T-cell (primary cell): ENCODE measurements at regions not wholly inside any gene's neighbourhood (a gene's known extent, or its start where the extent isn't known, plus 50 kb on each side); places are given as distances from the start of the nearest gene placed in this dataset.

Experiments
- ATAC-seq, 4 experiments: fragments of 200-7000 bp in 3 of 4; fragments of 150-1000 bp in 1 of 4; cut with Tn5 transposase; replicated peaks in 1 of 4; 1 replicate in 3 of 4; 2 replicates in 1 of 4; pipeline ENCODE4 v1.10.0; 2021; ENCODE audit warnings: moderate library complexity in 3 of 4, mild to moderate bottlenecking in 2 of 4, moderate number of reproducible peaks in 1 of 4
- CTCF ChIA-PET, 2 donors: fragments of 300-600 bp; sonication (Branson Sonifier 250); formaldehyde crosslinking; loops; one replicate each; lab custom pipeline; 2022; ENCODE audit warnings: antibody characterized with exemption in 2 of 2; lab: Charles Lee
- POLR2A ChIA-PET, 2 donors: fragments of 300-600 bp; sonication (Branson Sonifier 250); formaldehyde crosslinking; loops; one replicate each; lab custom pipeline; 2022; ENCODE audit warnings: antibody characterized with exemption in 2 of 2; lab: Charles Lee
- DNase-seq, 35 experiments: peaks; one replicate each; pipeline versions ENCODE4 v3.0.0 to v3.0.0-alpha.2; 2013 to 2023
- H3K27ac ChIP-seq: one replicate; pipeline ENCODE4 v1.5.1; 2013; ENCODE audit warnings: low read length
- H3K27me3 ChIP-seq, 2 experiments: replicated peaks in 1 of 2; 1 replicate in 1 of 2; 2 replicates in 1 of 2; pipeline versions ENCODE4 v1.6.1 to v1.7.0; 2013; ENCODE audit warnings: low read length in 1 of 2, mixed read lengths in 1 of 2; ENCODE audit not compliant: control insufficient read depth in 2 of 2, insufficient read depth in 2 of 2; ENCODE audit errors: extremely low read depth in 1 of 2
- H3K36me3 ChIP-seq, 2 donors: 1 replicate in 1 of 2; 2 replicates in 1 of 2; pipeline versions ENCODE4 v1.6.1 to v1.7.0; 2013; ENCODE audit warnings: low read length in 1 of 2; ENCODE audit not compliant: control insufficient read depth in 2 of 2, insufficient read depth in 1 of 2; ENCODE audit errors: extremely low read depth in 1 of 2
- H3K4me1 ChIP-seq, 2 experiments: 1 replicate in 1 of 2; 2 replicates in 1 of 2; pipeline versions ENCODE4 v1.6.1 to v1.7.0; 2013; ENCODE audit warnings: low read length in 2 of 2, mixed read lengths in 1 of 2; ENCODE audit not compliant: insufficient read depth in 2 of 2, control insufficient read depth in 1 of 2; ENCODE audit errors: extremely low read depth in 1 of 2
- H3K4me3 ChIP-seq, 2 donors: 1 replicate in 1 of 2; 2 replicates in 1 of 2; pipeline versions ENCODE4 v1.5.1 to v1.7.0; 2013; ENCODE audit warnings: mild to moderate bottlenecking in 2 of 2, low read length in 1 of 2, moderate library complexity in 1 of 2; ENCODE audit not compliant: control insufficient read depth in 1 of 2; ENCODE audit errors: extremely low read depth in 1 of 2
- H3K9me3 ChIP-seq: 2 replicates; pipeline ENCODE4 v1.7.0; 2013
- H3K27ac Mint-ChIP-seq, 2 donors: one replicate each; pipeline ENCODE4 v1.8.0; 2020 to 2021; ENCODE audit warnings: mild to moderate bottlenecking in 2 of 2, mixed read lengths in 2 of 2
- H3K27me3 Mint-ChIP-seq, 2 donors: one replicate each; pipeline ENCODE4 v1.8.0; 2021 to 2022; ENCODE audit warnings: mixed read lengths in 2 of 2
- H3K36me3 Mint-ChIP-seq: one replicate; pipeline ENCODE4 v1.8.0; 2021; ENCODE audit warnings: mixed read lengths
- H3K4me1 Mint-ChIP-seq, 3 donors: one replicate each; pipeline ENCODE4 v1.8.0; 2020 to 2022; ENCODE audit warnings: mixed read lengths in 3 of 3, mild to moderate bottlenecking in 1 of 3
- H3K4me3 Mint-ChIP-seq, 3 donors: one replicate each; pipeline ENCODE4 v1.8.0; 2020 to 2022; ENCODE audit warnings: mild to moderate bottlenecking in 3 of 3, mixed read lengths in 3 of 3, moderate library complexity in 3 of 3
- H3K9me3 Mint-ChIP-seq, 3 donors: one replicate each; pipeline ENCODE4 v1.8.0; 2020 to 2022; ENCODE audit warnings: mixed read lengths in 3 of 3
- WGBS: methylation state at CpG from one replicate; pipeline ENCODE4 v1.1.5; 2013; ENCODE audit warnings: missing lambda C conversion rate; ENCODE audit not compliant: insufficient coverage; 5-methylcytosine and 5-hydroxymethylcytosine counted together

GRCh38 chr15:61479613-61480012, 250.5 kb upstream of the RORA start:
- H3K36me3 ChIP-seq: no peaks in the 10 kb centered on the region
- peaks cover 0 to 2% of the 10 kb centered on the region in 2 experiments for H3K27me3 ChIP-seq
- no CpG with 5 or more reads among the region's 2 CpGs for WGBS
- H3K9me3 ChIP-seq: no peaks in the 10 kb centered on the region
- DNase-seq (no peak), ATAC-seq (no peak)
- no peaks in the 10 kb centered on the region for H3K36me3 Mint-ChIP-seq
- no peak overlapping the region for H3K27ac Mint-ChIP-seq
- peaks cover 16 to 26% of the 10 kb centered on the region in 2 donors for H3K27me3 Mint-ChIP-seq
- no peak overlapping the region for H3K27ac ChIP-seq
- ChIA-PET CTCF (no interaction called here), POLR2A (no interaction called here)
- H3K4me3 Mint-ChIP-seq: no peak overlapping the region
- H3K9me3 Mint-ChIP-seq: peaks cover 0 to 4% (median 0%) of the 10 kb centered on the region in 3 donors
- H3K4me3 ChIP-seq: no peak overlapping the region
- H3K4me1 ChIP-seq: no peaks in the 10 kb centered on the region
- H3K4me1 Mint-ChIP-seq: no peaks in the 10 kb centered on the region

- Mint-ChIP-seq H3K27ac (no peak overlapping the region), H3K36me3 (no peaks in the 10 kb centered on the region), H3K4me3 (no peak overlapping the region), H3K9me3 (peaks cover 0 to 4% (median 0%) of the 10 kb centered on the region in 3 donors), H3K4me1 (no peaks in the 10 kb centered on the region), H3K27me3 (peaks cover 17 to 34% of the 10 kb centered on the region in 2 donors)
- POLR2A ChIA-PET: no interaction called here
- no peak overlapping the region for H3K4me3 ChIP-seq
- H3K27ac ChIP-seq: no peak overlapping the region
- H3K27me3 ChIP-seq: peaks cover 0 to 7% of the 10 kb centered on the region in 2 experiments
- CTCF ChIA-PET: no interaction called here
- ATAC-seq: no peak
- DNase-seq: no peak
- no peaks in the 10 kb centered on the region for H3K4me1 ChIP-seq
- no CpG with 5 or more reads among the region's 1 CpG for WGBS
- H3K9me3 ChIP-seq: no peaks in the 10 kb centered on the region
- no peaks in the 10 kb centered on the region for H3K36me3 ChIP-seq
Measured at GRCh38 chr15:61476741-61477140, 247.6 kb upstream of the RORA start.

- CTCF ChIA-PET: no interaction called here
- no peak overlapping the region for H3K4me3 Mint-ChIP-seq
- H3K27me3 Mint-ChIP-seq: peaks cover 13 to 26% of the 10 kb centered on the region in 2 donors
Measured at GRCh38 chr15:61474796-61475195, 245.7 kb upstream of the RORA start.

GRCh38 chr15:61467823-61468222, 238.7 kb upstream of the RORA start:
- no peak overlapping the region for H3K27ac ChIP-seq
- Mint-ChIP-seq H3K4me3 (no peak overlapping the region), H3K36me3 (no peaks in the 10 kb centered on the region), H3K27me3 (peaks cover 5 to 12% of the 10 kb centered on the region in 2 donors), H3K4me1 (no peaks in the 10 kb centered on the region), H3K9me3 (no peaks in the 10 kb centered on the region), H3K27ac (no peak overlapping the region)
- no peaks in the 10 kb centered on the region for H3K9me3 ChIP-seq
- no peak for DNase-seq
- peaks cover 0 to 4% of the 10 kb centered on the region in 2 experiments for H3K27me3 ChIP-seq
- 40% methylated on average over 1 of the region's 2 CpGs for WGBS
- CTCF ChIA-PET: no interaction called here
- no peaks in the 10 kb centered on the region for H3K4me1 ChIP-seq
- ATAC-seq: no peak
- H3K4me3 ChIP-seq: no peak overlapping the region
- no peaks in the 10 kb centered on the region for H3K36me3 ChIP-seq
- POLR2A ChIA-PET: interaction anchor here in 1 of 2 donors (0.5 kb wide), 1 partner anchor 1137 kb away, joined by 6 read pairs; no protein-coding TSS in a partner anchor

More at GRCh38 chr15:61474796-61475195, 245.7 kb upstream of the RORA start:
- no peaks in the 10 kb centered on the region for H3K9me3 ChIP-seq
- peaks cover 0 to 4% (median 0%) of the 10 kb centered on the region in 3 donors for H3K9me3 Mint-ChIP-seq
- H3K27me3 ChIP-seq: peaks cover 0 to 7% of the 10 kb centered on the region in 2 experiments
- H3K4me1 ChIP-seq: no peaks in the 10 kb centered on the region
- no peaks in the 10 kb centered on the region for H3K36me3 Mint-ChIP-seq
- ATAC-seq (no peak), DNase-seq (no peak)
- POLR2A ChIA-PET: no interaction called here
- H3K36me3 ChIP-seq: no peaks in the 10 kb centered on the region
- 63% methylated on average over 1 of the region's 1 CpG for WGBS
- no peak overlapping the region for H3K4me3 ChIP-seq
- no peak overlapping the region for H3K27ac ChIP-seq
- H3K4me1 Mint-ChIP-seq: no peaks in the 10 kb centered on the region
- H3K27ac Mint-ChIP-seq: no peak overlapping the region

- no peaks in the 10 kb centered on the region for H3K9me3 Mint-ChIP-seq
- H3K4me1 ChIP-seq: no peaks in the 10 kb centered on the region
- ATAC-seq (no peak), DNase-seq (no peak)
- no peaks in the 10 kb centered on the region for H3K36me3 Mint-ChIP-seq
- H3K9me3 ChIP-seq: no peaks in the 10 kb centered on the region
- no peak overlapping the region for H3K27ac Mint-ChIP-seq
- H3K4me3 Mint-ChIP-seq: no peak overlapping the region
- peaks cover 14 to 15% of the 10 kb centered on the region in 2 donors for H3K27me3 Mint-ChIP-seq
- ChIA-PET CTCF (no interaction called here), POLR2A (no interaction called here)
- no peaks in the 10 kb centered on the region for H3K36me3 ChIP-seq
- 75% methylated on average over 3 of the region's 9 CpGs for WGBS
- no peak overlapping the region for H3K4me3 ChIP-seq
- no peaks in the 10 kb centered on the region for H3K27me3 ChIP-seq
- no peaks in the 10 kb centered on the region for H3K4me1 Mint-ChIP-seq
- H3K27ac ChIP-seq: no peak overlapping the region
Measured at GRCh38 chr15:61459785-61460707, 230.9 kb upstream of the RORA start.

DNA sequence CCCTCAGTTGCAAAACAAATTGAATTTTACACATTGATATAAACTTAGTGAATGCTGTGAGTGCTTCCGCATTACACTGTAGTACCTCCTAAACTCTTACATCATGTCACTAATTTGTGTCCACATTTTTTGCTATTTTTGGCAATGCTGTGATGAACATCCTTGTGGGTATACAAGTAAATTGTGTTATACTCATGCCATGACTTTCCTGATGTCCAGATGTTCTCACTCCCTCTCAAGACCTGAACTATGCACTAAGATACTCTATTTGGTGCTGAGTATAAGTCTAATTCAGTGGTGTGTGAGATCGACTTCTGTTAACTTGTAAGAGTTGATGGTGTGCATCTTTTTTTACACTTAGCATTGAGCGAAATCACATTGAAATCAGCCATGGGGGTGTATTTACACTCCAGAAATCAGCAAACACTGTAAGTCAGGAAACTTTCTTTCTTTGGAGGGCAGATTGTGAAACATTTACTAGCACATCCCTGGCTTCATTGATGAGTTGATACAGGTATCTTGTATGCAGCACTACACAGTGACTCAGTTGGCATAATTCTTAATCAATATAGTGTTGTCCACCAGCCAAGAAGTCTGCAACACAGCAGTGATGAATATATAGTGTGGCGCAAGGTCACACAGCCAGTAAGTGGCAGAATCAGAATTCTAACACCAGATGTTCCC, 228.1 kb upstream of the RORA start:
- WGBS: 83% methylated on average over 1 of the region's 4 CpGs
- no peaks in the 10 kb centered on the region for H3K36me3 ChIP-seq
- no peak overlapping the region for H3K4me3 Mint-ChIP-seq
- H3K27ac ChIP-seq: no peak overlapping the region
- no peaks in the 10 kb centered on the region for H3K27me3 ChIP-seq
- no peaks in the 10 kb centered on the region for H3K9me3 Mint-ChIP-seq
- peaks cover 25 to 29% of the 10 kb centered on the region in 2 donors for H3K27me3 Mint-ChIP-seq
- no peak overlapping the region for H3K4me3 ChIP-seq
- H3K4me1 Mint-ChIP-seq: no peaks in the 10 kb centered on the region
- no peaks in the 10 kb centered on the region for H3K9me3 ChIP-seq
- H3K27ac Mint-ChIP-seq: no peak overlapping the region
- H3K36me3 Mint-ChIP-seq: no peaks in the 10 kb centered on the region
- ChIA-PET CTCF (no interaction called here), POLR2A (no interaction called here)
- DNase-seq (no peak), ATAC-seq (no peak)
- H3K4me1 ChIP-seq: no peaks in the 10 kb centered on the region
